AG08396 (cell line): ENCODE measurements at regions not wholly inside any gene's neighbourhood (a gene's known extent, or its start where the extent isn't known, plus 50 kb on each side); places are given as distances from the start of the nearest gene placed in this dataset.
A peak's percentile ranks its signal among the peaks of the same experiment; 100 is the strongest.
"Not testable (repeated sequence)": the region's sequence is repeated elsewhere in the genome, so short reads cannot be mapped to it uniquely, and the experiment has no call there.

ENCODE experiments used
- DNase-seq: peaks from one replicate; pipeline ENCODE4 v3.0.0; 2012; ENCODE audit warnings: low spot score, mixed read lengths

GRCh38 chr4:53865054-53865453 is 199.4 kb downstream of the CHIC2 start:
- DNase-seq: no peak

- no peak for DNase-seq
Measured at GRCh38 chr4:53863736-53864365, 200.6 kb downstream of the CHIC2 start.

- DNase-seq: no peak
Measured at GRCh38 chr4:53863158-53863557, 201.2 kb downstream of the CHIC2 start.

GRCh38 chr4:53861856-53862610 is 202.4 kb downstream of the CHIC2 start:
- DNase-seq: peak; percentile 76

- no peak for DNase-seq
Measured at GRCh38 chr4:53859305-53859704, 205.1 kb downstream of the CHIC2 start.

- no peak for DNase-seq
Measured at GRCh38 chr4:53858744-53859143, 205.7 kb downstream of the CHIC2 start.

- DNase-seq: peak; percentile 17
Measured at GRCh38 chr4:53855581-53856250, 208.7 kb downstream of the CHIC2 start.

GRCh38 chr4:53854991-53855568 is 209.3 kb downstream of the CHIC2 start:
- no peak for DNase-seq

- DNase-seq: no peak
Measured at GRCh38 chr4:53852343-53852742, 212.1 kb downstream of the CHIC2 start.

- DNase-seq: no peak
Measured at GRCh38 chr4:53847965-53848364, 216.4 kb downstream of the CHIC2 start.

GRCh38 chr4:53844551-53844950 is 219.9 kb downstream of the CHIC2 start:
- no peak for DNase-seq

GRCh38 chr4:53844133-53844532 is 220.3 kb downstream of the CHIC2 start:
- no peak for DNase-seq

GRCh38 chr4:53841711-53842110 is 222.7 kb downstream of the CHIC2 start:
- DNase-seq: no peak

- DNase-seq: no peak
Measured at GRCh38 chr4:53840643-53841042, 223.8 kb downstream of the CHIC2 start.

GRCh38 chr4:53833302-53834003 is 231.0 kb downstream of the CHIC2 start:
- DNase-seq: not testable (repeated sequence)

GRCh38 chr4:53832549-53832948 is 231.9 kb downstream of the CHIC2 start:
- DNase-seq: no peak

GRCh38 chr4:53830511-53830910 is 233.9 kb downstream of the CHIC2 start:
- no peak for DNase-seq

GRCh38 chr4:53821179-53821851 is 230.0 kb upstream of the LNX1 start:
- DNase-seq: no peak

GRCh38 chr4:53818104-53818503 is 226.8 kb upstream of the LNX1 start:
- peak; percentile 7 for DNase-seq

GRCh38 chr4:53816561-53816960 is 225.3 kb upstream of the LNX1 start:
- DNase-seq: peak; percentile 62

- no peak for DNase-seq
Measured at GRCh38 chr4:53815281-53815680, 224.0 kb upstream of the LNX1 start.

- no peak for DNase-seq
Measured at GRCh38 chr4:53813998-53814397, 222.7 kb upstream of the LNX1 start.
